IPS-18a (cell line): ENCODE measurements at regions not wholly inside any gene's neighbourhood (a gene's known extent, or its start where the extent isn't known, plus 50 kb on each side); places are given as distances from the start of the nearest gene placed in this dataset.

Experiments used
- H3K27ac ChIP-seq: one replicate; pipeline ENCODE4 v1.5.1; 2013; ENCODE audit warnings: low read length
- H3K27me3 ChIP-seq: one replicate; pipeline ENCODE4 v1.6.1; 2013; ENCODE audit warnings: mild to moderate bottlenecking, low read length; ENCODE audit not compliant: control insufficient read depth, insufficient read depth
- H3K36me3 ChIP-seq: one replicate; pipeline ENCODE4 v1.6.1; 2013; ENCODE audit warnings: low read depth, low read length; ENCODE audit not compliant: control insufficient read depth
- H3K4me1 ChIP-seq: one replicate; pipeline ENCODE4 v1.6.1; 2013; ENCODE audit warnings: low read depth, low read length; ENCODE audit not compliant: control insufficient read depth
- H3K4me3 ChIP-seq: one replicate; pipeline ENCODE4 v1.5.1; 2013; ENCODE audit warnings: low read length
- H3K9ac ChIP-seq: one replicate; pipeline ENCODE4 v1.6.1; 2013; ENCODE audit warnings: mild to moderate bottlenecking, low read length, moderate library complexity
- H3K9me3 ChIP-seq: one replicate; pipeline ENCODE4 v1.6.1; 2013; ENCODE audit warnings: low read depth, low read length; ENCODE audit not compliant: control insufficient read depth

DNA sequence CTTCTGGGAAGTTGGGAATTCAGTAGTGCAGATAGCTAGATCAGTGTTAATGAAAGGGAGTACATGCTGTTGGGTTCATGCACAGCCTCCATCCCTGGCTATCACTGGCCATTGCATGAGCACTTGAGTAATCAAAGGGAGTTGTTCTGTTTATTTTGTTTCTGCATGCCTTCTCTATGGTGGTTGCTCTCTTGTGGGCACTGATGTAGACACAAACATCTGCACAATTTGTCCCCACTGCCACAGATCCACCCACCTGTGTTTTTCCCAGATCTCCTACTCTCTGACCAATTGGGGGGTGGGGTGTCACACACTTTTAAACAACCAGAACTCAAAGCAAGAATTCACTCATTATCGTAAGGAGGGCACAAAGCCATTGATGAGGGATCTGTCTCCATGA lies 89.7 kb upstream of the DHRS4 start:
- H3K4me1 ChIP-seq: no peaks in the 10 kb centered on the region
- no peak overlapping the region for H3K9ac ChIP-seq
- H3K27ac ChIP-seq: no peak overlapping the region
- no peaks in the 10 kb centered on the region for H3K9me3 ChIP-seq
- H3K4me3 ChIP-seq: no peak overlapping the region
- H3K27me3 ChIP-seq: no peaks in the 10 kb centered on the region
- no peaks in the 10 kb centered on the region for H3K36me3 ChIP-seq

DNA sequence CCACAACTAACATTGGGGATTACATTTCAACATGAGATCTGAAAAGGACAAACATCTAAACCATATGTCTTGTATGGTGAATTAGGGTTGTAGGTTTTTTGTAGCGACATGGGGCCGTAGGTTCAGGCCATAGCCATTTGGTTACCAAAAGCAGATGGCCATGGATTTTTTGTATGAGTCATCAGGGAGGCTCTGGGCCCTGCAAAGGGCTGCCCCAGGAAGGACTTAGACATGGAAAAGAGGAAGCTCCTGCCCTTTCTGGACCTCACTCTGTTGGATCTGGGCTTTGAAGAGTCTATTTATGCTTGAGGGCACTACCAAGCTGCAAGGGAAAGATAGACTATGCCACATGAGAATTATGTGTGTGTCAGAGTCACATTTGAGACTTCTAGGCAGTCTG lies 89.3 kb upstream of the DHRS4 start:
- H3K4me1 ChIP-seq: no peaks in the 10 kb centered on the region
- no peaks in the 10 kb centered on the region for H3K27me3 ChIP-seq
- no peak overlapping the region for H3K4me3 ChIP-seq
- H3K9me3 ChIP-seq: no peaks in the 10 kb centered on the region
- H3K36me3 ChIP-seq: no peaks in the 10 kb centered on the region
- no peak overlapping the region for H3K27ac ChIP-seq
- no peak overlapping the region for H3K9ac ChIP-seq

DNA sequence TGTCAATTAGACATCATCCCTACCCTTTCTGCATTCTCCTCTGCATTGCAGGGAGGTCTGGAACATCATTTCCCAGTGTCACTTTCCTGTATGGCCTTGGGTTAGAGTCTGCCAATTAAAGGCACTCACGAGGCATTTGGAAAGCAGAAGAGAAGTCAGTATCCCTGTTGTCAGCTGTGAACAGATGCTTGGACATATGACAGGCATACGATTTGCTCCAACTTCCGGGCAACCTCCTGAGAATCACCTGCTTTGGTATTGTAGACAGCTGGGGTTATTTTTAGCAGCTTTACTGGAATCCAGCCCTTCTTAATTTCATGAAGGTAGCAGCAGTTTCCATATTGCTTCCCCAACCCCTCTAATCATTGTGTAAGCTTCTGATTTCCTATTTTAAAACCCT lies 88.7 kb upstream of the DHRS4 start:
- Histone ChIP-seq H3K9me3 (no peaks in the 10 kb centered on the region), H3K36me3 (no peaks in the 10 kb centered on the region), H3K27me3 (no peaks in the 10 kb centered on the region), H3K27ac (no peak overlapping the region), H3K4me1 (no peaks in the 10 kb centered on the region), H3K9ac (no peak overlapping the region), H3K4me3 (no peak overlapping the region)

DNA sequence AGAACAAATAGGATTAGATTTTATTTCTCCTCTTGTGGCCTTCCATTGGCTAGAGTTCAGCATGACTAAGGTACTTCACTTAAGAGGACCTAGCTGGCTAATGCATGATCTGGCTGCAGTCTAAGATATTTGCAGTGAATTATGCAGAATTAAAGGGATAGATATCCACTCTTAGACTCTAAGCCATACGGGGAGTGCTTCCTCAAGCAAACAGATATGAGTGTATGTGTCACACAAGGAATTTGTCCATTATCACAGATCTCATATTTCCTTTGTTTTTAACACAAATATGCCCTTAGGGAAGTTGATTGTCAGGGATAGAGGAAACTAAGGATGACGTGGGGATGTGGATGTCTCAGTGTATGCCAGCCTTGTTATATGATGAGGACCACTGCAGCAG lies 88.1 kb upstream of the DHRS4 start:
- Histone ChIP-seq H3K4me1 (no peaks in the 10 kb centered on the region), H3K36me3 (no peaks in the 10 kb centered on the region), H3K9me3 (no peaks in the 10 kb centered on the region), H3K9ac (no peak overlapping the region), H3K27ac (no peak overlapping the region), H3K27me3 (no peaks in the 10 kb centered on the region), H3K4me3 (no peak overlapping the region)

DNA sequence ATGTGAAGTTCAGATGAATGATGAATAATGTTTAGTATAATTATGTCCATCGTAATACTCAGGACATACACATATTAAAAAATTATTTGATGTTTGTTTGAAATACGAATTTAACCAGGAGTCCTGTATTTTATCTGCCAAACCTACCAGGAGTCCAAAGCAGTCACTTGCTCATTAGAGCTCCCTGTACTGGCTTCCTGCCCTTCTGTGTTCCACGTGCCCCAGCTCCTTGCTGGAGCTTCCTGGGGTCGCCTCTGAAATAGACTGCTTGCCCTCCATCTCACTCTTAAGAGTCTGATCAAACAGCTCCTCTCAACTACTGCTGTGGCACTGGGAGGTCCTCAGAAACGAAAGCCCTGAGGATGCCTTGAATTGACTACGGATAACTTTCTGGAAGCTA lies 87.3 kb upstream of the DHRS4 start:
- H3K4me3 ChIP-seq: no peak overlapping the region
- H3K27me3 ChIP-seq: no peaks in the 10 kb centered on the region
- no peaks in the 10 kb centered on the region for H3K9me3 ChIP-seq
- H3K36me3 ChIP-seq: no peaks in the 10 kb centered on the region
- H3K4me1 ChIP-seq: no peaks in the 10 kb centered on the region
- no peak overlapping the region for H3K27ac ChIP-seq
- no peak overlapping the region for H3K9ac ChIP-seq

DNA sequence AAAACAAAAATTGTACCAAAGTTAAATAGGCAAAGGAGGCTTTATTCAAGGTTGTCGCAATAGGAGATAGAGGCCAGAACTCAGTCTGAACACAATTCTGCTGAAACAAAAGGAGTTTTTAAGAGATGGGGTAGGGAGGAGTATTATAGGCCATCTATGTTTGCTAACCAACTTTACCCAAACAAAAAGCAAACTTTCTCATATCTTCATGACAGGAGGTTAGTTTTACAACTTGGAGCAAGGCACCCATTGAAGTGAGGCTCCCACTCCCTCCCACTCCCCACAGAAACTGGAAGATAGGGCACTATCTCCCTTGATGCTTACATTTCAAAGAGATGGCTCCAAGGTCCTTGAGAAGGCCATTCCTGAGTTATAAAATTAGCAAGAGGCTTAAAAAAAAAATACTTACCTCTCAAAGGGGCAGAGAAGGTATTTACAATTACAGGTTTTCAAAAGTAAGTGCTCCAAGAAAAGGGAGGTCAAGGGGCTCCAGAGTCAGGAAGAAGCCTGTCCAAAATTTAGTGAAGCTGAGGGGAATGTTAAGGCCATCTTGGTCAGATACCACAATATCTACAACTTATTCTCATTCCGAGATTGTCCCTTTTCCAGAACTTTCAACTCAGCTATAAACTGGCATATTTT lies 84.4 kb upstream of the DHRS4 start:
- H3K4me1 ChIP-seq: no peaks in the 10 kb centered on the region
- H3K36me3 ChIP-seq: no peaks in the 10 kb centered on the region
- no peak overlapping the region for H3K27ac ChIP-seq
- no peaks in the 10 kb centered on the region for H3K27me3 ChIP-seq
- H3K9me3 ChIP-seq: no peaks in the 10 kb centered on the region
- H3K9ac ChIP-seq: no peak overlapping the region
- H3K4me3 ChIP-seq: no peak overlapping the region

DNA sequence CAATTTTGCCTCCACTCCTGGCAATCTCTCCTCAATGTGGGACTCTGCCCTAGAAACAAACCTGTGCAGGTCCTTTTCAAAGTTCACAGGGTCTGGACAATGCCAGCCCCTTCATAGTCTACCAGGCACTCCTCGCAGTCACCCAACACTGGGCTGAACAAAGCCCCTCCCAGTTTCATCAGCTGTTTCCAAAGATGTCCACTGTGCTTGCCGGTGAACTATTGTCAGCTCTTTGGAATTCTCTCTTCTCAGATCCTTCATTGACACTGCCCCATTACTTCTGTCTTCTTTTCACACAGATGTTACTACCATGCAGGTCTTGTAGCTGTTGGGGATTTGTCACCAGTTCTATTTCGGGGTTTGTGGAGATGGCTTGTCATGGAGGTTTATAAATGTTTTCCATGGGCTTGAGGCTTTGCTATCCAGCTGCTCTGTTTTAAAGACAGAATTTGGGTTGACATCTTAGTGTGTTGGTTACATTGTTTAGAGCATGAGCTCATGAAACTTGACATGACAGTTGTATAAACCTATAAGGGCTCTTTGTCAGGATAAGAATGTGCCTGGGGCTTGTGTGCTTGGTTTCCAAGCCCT lies 77.3 kb upstream of the DHRS4 start:
- Histone ChIP-seq H3K4me1 (no peaks in the 10 kb centered on the region), H3K27ac (no peak overlapping the region), H3K27me3 (no peaks in the 10 kb centered on the region), H3K4me3 (no peak overlapping the region), H3K9me3 (no peaks in the 10 kb centered on the region), H3K9ac (no peak overlapping the region), H3K36me3 (no peaks in the 10 kb centered on the region)

DNA sequence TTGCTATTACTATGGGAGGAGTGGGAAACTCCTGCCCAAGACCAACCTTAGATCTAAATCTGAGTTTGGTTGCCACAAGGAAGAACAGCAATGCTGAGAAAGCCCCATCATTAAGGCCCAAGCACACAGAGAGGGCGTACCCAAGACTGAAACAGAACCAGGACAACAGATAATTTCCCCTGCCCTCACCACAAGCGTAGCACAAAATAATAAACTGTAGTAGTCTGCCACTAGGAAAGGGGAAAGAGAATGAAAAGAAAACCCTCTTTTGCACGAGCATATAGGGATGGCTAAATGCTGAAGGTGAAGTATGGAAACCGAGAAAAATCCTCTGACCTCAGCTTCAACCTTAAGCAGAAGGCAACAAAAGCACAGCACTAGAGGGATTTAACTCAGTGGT lies 76.5 kb upstream of the DHRS4 start:
- Histone ChIP-seq H3K9ac (no peak overlapping the region), H3K4me1 (no peaks in the 10 kb centered on the region), H3K27ac (no peak overlapping the region), H3K9me3 (no peaks in the 10 kb centered on the region), H3K4me3 (no peak overlapping the region), H3K27me3 (no peaks in the 10 kb centered on the region), H3K36me3 (no peaks in the 10 kb centered on the region)

DNA sequence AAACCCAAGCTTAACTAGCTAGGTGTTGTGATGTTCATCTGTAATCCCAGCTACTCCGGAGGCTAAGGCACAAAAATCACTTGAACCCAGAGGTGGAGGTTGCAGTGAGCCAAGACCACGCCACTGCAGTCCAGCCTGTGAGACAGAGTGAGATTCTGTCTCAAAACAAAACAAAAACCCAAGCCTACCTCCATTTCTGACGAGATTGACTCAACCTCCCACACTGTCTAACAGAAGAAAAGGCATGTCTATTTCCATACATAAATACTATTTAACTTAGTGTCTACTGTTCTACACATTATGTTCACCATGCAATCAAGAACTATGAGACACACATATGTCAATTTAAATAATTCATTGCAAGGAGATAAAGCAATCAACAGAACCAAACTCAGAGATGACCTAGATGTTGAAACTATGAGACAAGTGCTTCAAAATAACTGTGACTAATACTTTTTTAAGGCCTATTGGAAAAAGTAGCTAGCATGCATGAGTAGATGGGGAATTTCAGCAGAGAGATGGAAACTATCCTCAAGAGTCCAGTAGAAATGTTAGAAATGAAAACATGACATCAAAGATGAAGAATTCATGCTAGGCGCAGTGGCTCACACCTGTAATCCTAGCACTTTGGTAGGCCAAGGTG lies 75.9 kb upstream of the DHRS4 start:
- H3K27me3 ChIP-seq: no peaks in the 10 kb centered on the region
- no peak overlapping the region for H3K27ac ChIP-seq
- no peak overlapping the region for H3K9ac ChIP-seq
- H3K4me3 ChIP-seq: no peak overlapping the region
- no peaks in the 10 kb centered on the region for H3K9me3 ChIP-seq
- no peaks in the 10 kb centered on the region for H3K36me3 ChIP-seq
- H3K4me1 ChIP-seq: no peaks in the 10 kb centered on the region

DNA sequence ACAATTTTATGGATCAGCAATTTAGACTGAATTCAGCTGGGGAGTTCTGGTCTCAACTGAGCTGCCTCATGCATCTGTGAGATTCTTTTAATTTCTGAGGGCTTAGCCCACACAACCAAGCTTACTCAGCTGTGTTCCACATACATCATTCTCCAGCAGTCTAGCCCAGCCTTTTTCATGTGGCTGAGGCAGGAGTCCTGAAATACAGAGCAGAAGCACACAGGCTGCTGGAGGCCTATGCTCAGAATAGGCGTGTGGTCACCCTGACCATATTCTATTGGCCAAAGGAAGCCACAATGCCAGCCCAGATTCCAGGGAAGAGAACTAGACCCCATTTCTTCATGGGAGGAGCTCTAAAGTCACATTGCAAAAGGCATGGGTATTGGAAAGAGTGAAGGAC lies 72.3 kb upstream of the DHRS4 start:
- Histone ChIP-seq H3K9me3 (no peaks in the 10 kb centered on the region), H3K27me3 (no peaks in the 10 kb centered on the region), H3K36me3 (no peaks in the 10 kb centered on the region), H3K4me3 (no peak overlapping the region), H3K9ac (no peak overlapping the region), H3K4me1 (peaks cover 8% of the 10 kb centered on the region), H3K27ac (no peak overlapping the region)

DNA sequence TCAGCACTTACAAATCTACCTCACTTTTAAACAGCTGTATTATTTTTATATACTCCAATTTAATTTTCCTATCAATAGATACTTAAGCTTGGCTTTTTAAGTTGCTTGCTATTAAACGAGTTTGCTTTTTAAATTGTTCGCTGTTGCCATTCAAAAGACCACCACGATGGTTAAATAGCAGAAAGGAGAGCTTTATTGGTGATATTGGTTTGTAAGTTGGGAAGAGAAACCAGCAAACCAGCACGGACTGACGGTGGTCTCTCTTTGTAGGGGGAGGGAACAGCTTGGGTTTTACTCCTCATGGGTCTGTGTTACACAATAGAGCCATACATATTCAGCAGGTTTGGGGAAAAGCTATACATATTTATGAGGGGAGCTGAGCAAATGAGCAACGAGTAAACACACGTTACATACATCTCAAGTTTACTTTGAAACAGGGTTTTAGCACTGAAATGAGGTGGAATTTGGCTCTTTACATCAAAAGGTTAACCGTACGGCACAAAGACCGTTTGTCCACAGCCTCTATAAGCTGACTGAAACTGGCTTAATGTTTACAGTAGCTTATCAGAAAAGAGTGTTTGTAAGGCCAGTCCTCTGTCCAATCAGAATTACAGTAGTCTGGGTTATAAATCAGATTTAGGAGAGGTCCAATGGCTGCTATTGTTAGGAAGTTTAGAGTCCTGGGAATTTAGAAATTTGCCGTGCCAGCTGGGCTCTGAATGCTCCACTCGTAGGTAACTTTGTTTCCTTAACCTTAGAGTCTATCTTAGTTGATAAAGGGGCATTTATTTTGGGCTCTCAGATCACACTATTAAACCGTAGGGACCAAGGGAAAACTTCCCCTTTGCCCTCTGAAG lies 69.7 kb upstream of the DHRS4 start:
- no peak overlapping the region for H3K27ac ChIP-seq
- H3K9ac ChIP-seq: no peak overlapping the region
- H3K9me3 ChIP-seq: peaks cover 8% of the 10 kb centered on the region
- H3K36me3 ChIP-seq: no peaks in the 10 kb centered on the region
- H3K4me3 ChIP-seq: no peak overlapping the region
- no peaks in the 10 kb centered on the region for H3K27me3 ChIP-seq
- H3K4me1 ChIP-seq: peaks cover 8% of the 10 kb centered on the region
